ENCODE measurements at regions not wholly inside any gene's neighbourhood (a gene's known extent, or its start where the extent isn't known, plus 50 kb on each side); places are given as distances from the start of the nearest gene placed in this dataset.
"Not testable (repeated sequence)": the region's sequence is repeated elsewhere in the genome, so short reads cannot be mapped to it uniquely, and the experiment has no call there.

GRCh38 chr6:6962086-6962485 is 145.7 kb upstream of the RREB1 start:
- no peaks in the 10 kb centered on the region for H3K9me3 ChIP-seq (ENCODE audit: control insufficient read depth, insufficient read depth, low read length)
- H3K27me3 ChIP-seq (ENCODE audit: control insufficient read depth, insufficient read depth, low read length): no peaks in the 10 kb centered on the region
- no peak overlapping the region for H3K4me3 ChIP-seq (ENCODE audit: low read depth, low read length)
- no peak for TF ChIP-seq CTCF (IDR thresholded peaks at IDR 0.05; ENCODE audit: low read depth, low read length)
- no peak overlapping the region for H3K27ac ChIP-seq (ENCODE audit: low read depth, low read length)
- DNase-seq (ENCODE audit: low read depth, low spot score): no peak
- CTCF ChIA-PET: interaction anchor here (0.6 kb wide), 1 partner anchor 289 kb away, joined by 3 read pairs; no protein-coding TSS in a partner anchor
- POLR2A ChIA-PET: no interaction called here

GRCh38 chr6:6962699-6963098 is 145.1 kb upstream of the RREB1 start:
- no peak overlapping the region for H3K4me3 ChIP-seq (ENCODE audit: low read depth, low read length)
- H3K27ac ChIP-seq (ENCODE audit: low read depth, low read length): no peak overlapping the region
- TF ChIP-seq CTCF (IDR thresholded peaks at IDR 0.05; ENCODE audit: low read depth, low read length): no peak
- no peaks in the 10 kb centered on the region for H3K9me3 ChIP-seq (ENCODE audit: control insufficient read depth, insufficient read depth, low read length)
- CTCF ChIA-PET: interaction anchor here (0.6 kb wide), 1 partner anchor 289 kb away, joined by 3 read pairs; no protein-coding TSS in a partner anchor
- no peak for DNase-seq (ENCODE audit: low read depth, low spot score)
- H3K27me3 ChIP-seq (ENCODE audit: control insufficient read depth, insufficient read depth, low read length): no peaks in the 10 kb centered on the region
- POLR2A ChIA-PET: no interaction called here

- H3K4me3 ChIP-seq (ENCODE audit: low read depth, low read length); H3K27ac ChIP-seq (ENCODE audit: low read depth, low read length); H3K27me3 ChIP-seq (ENCODE audit: control insufficient read depth, insufficient read depth, low read length); POLR2A ChIA-PET; DNase-seq (ENCODE audit: low read depth, low spot score); H3K9me3 ChIP-seq (ENCODE audit: control insufficient read depth, insufficient read depth, low read length); CTCF ChIA-PET: not testable (repeated sequence)
Measured at GRCh38 chr6:6963390-6963789, 144.4 kb upstream of the RREB1 start.

GRCh38 chr6:6964675-6965074 is 143.1 kb upstream of the RREB1 start:
- Histone ChIP-seq H3K27ac (ENCODE audit: low read depth, low read length) (no peak overlapping the region), H3K9me3 (ENCODE audit: control insufficient read depth, insufficient read depth, low read length) (no peaks in the 10 kb centered on the region), H3K27me3 (ENCODE audit: control insufficient read depth, insufficient read depth, low read length) (no peaks in the 10 kb centered on the region), H3K4me3 (ENCODE audit: low read depth, low read length) (no peak overlapping the region)
- POLR2A ChIA-PET: no interaction called here
- no peak for TF ChIP-seq CTCF (IDR thresholded peaks at IDR 0.05; ENCODE audit: low read depth, low read length)
- DNase-seq (ENCODE audit: low read depth, low spot score): no peak
- CTCF ChIA-PET: interaction anchor here (0.6 to 1.1 kb wide), 3 partner anchors 278 to 408 kb away, joined by 3 to 6 read pairs (median 3); no protein-coding TSS in a partner anchor

- no peak for DNase-seq (ENCODE audit: low read depth, low spot score)
- no peaks in the 10 kb centered on the region for H3K27me3 ChIP-seq (ENCODE audit: control insufficient read depth, insufficient read depth, low read length)
- no peak overlapping the region for H3K4me3 ChIP-seq (ENCODE audit: low read depth, low read length)
- TF ChIP-seq CTCF (IDR thresholded peaks at IDR 0.05; ENCODE audit: low read depth, low read length): no peak
- ChIA-PET POLR2A (no interaction called here), CTCF (no interaction called here)
- no peak overlapping the region for H3K27ac ChIP-seq (ENCODE audit: low read depth, low read length)
- H3K9me3 ChIP-seq (ENCODE audit: control insufficient read depth, insufficient read depth, low read length): no peaks in the 10 kb centered on the region
Measured at GRCh38 chr6:6966127-6966526, 141.6 kb upstream of the RREB1 start.

- ChIA-PET POLR2A (no interaction called here), CTCF (no interaction called here)
Measured at GRCh38 chr6:6966569-6966968, 141.2 kb upstream of the RREB1 start.

More at GRCh38 chr6:6966569-6966968, 141.2 kb upstream of the RREB1 start:
- TF ChIP-seq CTCF (IDR thresholded peaks at IDR 0.05; ENCODE audit: low read depth, low read length): no peak
- DNase-seq (ENCODE audit: low read depth, low spot score): no peak
- H3K27ac ChIP-seq (ENCODE audit: low read depth, low read length): no peak overlapping the region
- no peak overlapping the region for H3K4me3 ChIP-seq (ENCODE audit: low read depth, low read length)
- no peaks in the 10 kb centered on the region for H3K27me3 ChIP-seq (ENCODE audit: control insufficient read depth, insufficient read depth, low read length)
- no peaks in the 10 kb centered on the region for H3K9me3 ChIP-seq (ENCODE audit: control insufficient read depth, insufficient read depth, low read length)
